Glomerular visceral epithelial cell (primary cell): ENCODE measurements at regions not wholly inside any gene's neighbourhood (a gene's known extent, or its start where the extent isn't known, plus 50 kb on each side); places are given as distances from the start of the nearest gene placed in this dataset.
A peak's percentile ranks its signal among the peaks of the same experiment; 100 is the strongest.

Source experiments
- DNase-seq: peaks from one replicate; pipeline ENCODE4 v3.0.0-alpha.2; 2016; ENCODE audit errors: extremely low spot score

DNA sequence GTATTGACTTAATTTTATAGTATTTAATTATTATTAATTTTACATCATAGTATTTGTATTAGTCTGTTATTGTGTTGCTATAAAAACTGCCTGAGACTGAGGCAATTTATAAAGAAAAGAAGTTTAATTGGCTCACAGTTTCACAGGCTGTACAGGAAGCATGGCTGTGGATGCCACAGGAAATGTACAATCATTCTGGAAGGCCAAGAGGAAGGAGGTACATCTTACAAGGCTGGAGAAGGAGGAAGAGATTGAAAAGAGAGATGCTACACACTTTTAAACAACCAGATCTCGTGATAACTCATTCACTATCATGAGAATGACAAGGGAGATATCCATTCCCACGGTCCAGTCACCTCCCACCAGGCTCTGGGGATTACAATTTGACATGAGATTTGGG, 2019.4 kb upstream of the PIK3C3 start:
- DNase-seq: no peak

DNA sequence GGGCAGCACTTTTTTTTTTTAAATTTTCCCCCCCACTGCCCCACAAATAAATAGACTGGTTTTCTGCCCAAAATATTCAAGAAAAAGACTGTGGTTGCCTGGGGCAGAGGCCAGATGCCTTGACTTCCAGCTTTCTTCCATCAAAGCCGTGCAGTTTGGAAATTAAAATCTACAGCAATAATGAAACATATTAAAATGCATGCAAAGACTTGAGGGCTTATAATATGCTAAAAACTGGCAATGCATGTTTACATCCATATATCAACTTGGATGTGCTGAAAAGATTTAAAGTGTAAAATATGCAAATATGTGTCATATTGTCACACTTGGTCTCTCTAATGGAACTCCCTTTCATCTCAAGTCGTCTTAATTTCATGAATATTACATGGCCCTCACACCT, 2036.2 kb upstream of the PIK3C3 start:
- no peak for DNase-seq

DNA sequence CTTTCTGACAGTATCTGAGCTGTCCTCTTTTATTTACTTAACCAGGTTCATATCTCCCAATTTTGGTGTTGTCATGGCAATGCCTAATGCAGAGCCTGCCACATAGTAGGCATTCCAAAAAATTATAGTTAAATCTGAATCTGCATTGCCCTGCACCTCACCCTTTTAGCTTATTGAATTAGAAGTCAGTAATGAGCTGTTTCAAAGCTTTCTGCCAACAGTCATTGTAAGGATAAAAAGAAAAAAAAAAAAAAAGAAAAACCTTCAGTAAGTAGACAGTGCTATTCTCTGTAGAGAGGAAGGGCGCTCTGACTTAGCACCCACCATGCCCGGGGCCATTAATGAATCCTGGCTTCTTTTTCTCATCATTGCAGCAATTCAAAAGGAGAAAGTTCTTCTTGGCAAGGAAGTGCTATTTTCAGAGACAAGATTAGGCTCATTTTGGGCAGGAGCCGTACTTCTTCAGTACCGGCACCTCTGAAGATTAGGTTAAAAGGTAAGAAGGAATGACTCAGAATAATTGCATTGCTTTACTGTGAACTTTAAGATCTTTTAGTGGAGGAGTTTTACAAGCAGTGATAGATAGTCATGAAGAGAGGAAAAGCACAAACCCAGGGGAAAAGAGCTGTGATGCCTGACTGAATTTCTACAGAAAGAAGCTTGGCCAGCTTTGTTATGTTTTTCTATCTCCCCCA, 2041.2 kb upstream of the PIK3C3 start:
- no peak for DNase-seq

DNA sequence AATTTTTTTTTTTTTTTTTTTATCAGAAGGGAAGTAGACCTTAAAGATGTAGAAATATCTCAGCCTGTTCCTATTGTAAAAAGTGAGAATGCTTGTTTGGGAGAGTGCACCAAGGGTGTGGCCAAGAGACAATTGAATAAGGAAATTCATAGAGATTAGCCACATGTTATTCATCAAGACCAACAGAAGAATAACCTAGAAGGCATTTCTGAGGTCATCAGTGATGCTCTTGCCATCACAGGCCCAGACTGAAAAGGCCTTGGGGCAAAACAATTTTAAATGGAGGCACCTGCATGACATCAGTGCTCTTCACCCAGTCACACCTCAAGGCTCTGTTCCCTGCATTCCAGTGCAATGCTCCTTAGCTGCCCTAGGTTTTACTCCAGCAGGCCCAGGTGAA, 2043.3 kb upstream of the PIK3C3 start:
- no peak for DNase-seq

DNA sequence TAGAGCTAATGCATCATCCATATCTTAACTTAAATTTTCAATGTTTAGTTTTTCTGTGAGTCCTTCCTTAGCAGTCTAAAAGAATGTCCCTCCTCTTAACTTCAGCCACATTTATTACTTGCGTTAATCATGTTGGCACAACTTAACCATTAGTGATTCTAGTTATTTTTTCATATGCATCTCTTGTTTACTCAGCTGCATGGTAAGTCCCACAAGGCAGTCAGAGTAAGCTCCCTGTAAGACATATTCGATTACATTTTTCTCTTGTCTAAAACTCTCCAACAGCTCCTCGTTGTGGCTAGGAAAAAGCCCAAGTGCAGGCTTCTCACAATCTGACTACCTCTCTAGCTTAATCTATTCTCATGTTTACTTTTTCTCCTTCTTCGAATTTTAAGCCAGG, 2045.3 kb upstream of the PIK3C3 start:
- no peak for DNase-seq

DNA sequence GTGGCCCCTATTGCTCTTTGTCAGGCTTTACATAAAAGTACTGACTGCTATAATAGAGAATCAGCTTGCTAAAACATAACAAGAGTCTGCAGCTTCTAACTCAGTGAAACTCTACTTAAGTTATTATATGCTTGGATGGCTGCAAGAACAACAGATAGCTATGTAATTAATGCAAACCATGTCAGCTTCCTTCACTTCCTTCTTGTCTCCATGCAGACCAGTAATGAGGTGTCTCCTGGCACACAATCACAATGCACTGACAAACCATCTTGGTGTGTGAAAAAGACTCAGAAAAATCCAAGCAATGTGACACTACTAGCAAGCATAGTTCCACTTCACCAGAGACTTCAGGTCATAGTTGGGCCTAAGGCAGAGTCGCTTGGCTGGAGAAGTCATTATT, 2068.9 kb upstream of the PIK3C3 start:
- DNase-seq: no peak

DNA sequence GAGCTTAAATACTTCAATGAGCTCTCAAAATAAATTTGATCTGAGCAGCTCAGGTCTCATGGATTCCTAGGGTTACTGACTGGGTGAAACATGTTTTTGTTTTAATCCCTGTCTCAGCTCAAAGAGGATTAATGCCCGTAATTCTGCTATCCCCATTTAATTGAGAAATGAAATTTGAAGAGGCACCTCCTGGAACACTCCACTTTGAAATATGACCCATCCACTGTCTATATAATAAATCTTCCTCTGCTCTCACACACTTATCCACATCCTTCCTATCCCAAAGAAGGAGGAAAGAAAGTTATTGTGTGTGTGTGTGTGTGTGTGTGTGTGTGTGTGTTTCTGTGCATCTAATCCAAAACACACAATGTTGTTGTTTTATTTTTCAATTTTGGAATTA, 2082.4 kb upstream of the PIK3C3 start:
- DNase-seq: no peak

DNA sequence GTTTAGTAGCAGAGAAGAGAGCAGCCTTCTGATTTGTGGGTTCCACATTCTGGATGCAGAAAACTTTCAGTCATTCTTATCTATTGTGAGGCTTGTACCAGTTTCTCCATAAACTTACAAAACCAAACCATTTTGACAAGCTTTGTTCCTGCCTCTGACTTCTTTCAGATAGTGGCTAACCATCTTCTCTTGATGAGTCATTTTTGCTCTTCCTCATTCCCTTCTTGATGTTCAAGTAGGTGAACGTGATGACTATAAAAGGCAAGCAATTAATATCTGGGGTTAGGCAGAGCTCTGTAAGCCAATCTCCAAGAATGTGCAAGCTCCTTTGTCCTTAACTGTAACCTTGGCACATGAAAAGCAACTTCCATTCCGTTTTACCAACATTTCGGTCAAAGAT, 2083.1 kb upstream of the PIK3C3 start:
- DNase-seq: no peak

DNA sequence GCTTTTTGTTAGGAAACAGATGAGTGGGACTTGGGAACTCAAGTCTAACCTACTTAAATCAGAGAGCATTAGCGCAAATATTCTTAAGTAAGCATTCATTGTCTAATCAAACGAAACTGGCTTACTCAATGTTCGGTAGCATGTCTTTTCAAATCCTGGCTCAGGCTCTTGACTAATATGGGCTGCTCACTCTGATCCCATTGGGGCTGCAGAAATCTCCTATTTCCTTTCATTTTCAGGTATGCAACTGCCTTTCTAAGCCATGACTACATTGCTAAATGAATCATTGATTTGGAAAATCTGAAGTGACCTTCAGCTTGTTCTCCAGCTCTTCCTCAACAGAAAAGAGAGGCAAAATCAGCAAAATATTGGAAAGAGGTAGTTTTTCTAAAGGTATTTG, 2084.4 kb upstream of the PIK3C3 start:
- DNase-seq: no peak

DNA sequence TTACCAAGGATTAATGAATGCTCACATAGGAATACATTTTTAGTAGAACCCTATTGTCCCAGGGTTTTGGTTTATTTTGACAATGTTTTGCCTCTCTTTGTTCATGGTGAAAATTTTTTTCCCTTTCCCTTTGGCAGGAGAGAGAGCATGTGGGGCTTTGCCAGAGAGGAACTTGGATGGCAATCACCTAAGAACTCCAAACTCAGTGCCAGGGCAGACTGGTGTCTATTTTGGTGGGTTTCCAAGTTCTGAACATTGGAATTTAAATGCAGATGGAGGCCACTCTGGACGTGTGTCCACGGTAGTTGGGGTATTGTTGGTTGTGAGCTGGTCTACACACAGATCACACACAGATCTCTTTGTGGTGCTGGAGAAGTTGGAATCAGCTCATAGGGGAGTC, 2091.1 kb upstream of the PIK3C3 start:
- DNase-seq: no peak

DNA sequence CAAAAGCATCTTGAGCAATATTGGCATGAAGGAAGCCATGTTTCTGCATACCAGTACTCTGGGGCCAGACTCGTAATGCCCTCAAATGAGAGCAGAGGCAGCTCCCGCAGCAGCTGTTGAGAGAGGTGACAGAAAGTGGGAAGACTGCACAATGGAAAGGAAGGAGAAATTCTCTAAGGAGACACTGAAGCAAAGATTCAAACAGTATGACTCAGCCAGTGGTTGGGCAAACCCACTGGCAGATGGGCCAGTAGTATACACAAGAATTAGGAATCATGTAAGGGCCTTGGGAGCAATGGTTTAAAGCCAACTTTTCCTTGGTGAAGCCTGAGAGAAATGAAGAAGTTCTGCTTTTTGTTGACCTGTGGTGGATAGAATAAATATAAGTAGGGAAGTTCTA, 2092.7 kb upstream of the PIK3C3 start:
- DNase-seq: no peak

DNA sequence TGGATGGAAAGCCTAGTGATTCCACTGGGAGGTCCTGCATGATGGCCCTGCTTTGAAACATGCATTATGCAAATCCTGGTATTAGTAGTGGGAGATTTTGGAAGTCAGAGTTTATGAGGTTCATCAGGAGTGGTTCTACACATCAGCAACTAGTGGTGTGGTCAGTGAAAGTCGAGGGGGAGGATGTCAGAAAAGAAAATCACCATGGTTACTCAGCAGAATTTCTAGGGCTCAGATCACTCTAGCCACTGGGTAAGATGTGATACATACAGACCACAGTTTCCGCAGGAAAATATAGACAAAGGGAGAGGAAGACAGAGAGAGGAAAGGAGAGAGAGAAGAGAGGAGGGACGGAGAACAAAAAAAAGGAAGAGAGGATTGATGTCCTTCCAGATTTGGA, 2100.7 kb upstream of the PIK3C3 start:
- no peak for DNase-seq

DNA sequence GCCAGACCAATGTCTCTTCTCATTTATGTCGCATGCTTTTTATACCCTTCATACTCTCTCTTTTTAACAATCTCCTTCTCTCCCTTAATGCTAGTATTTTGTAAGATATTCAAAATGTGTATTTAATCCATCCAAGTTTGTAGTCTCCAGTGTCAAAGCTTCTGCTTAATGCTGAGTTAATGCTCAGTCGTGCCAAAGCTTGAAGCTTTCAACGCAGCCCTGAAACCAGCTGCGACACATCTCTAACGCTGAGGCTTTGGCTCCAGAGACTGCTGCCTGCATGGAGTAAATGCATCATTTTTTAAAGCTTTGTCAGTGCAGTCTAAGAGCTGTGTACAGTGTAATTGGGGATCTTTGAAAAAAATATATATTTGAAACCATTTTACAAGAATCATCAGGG, 2108.8 kb upstream of the PIK3C3 start:
- DNase-seq: no peak

DNA sequence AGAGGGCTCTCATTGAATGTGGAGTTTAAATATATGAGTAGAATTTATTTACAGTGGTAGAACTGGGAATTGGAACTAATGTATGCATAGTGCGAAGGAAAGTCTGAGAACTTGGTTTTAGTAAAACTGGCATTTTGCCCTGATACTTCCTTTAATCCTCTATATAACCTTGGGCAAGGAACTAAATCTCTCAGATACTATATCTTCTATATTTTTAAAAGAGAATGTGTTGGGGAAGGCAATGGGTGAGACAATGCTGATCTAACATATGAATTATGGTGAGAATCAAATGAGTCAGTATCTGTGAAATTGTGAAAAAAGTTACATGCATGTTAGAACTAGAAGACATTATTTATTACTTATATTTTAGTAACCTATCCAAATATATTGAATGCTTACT, 2109.4 kb upstream of the PIK3C3 start:
- DNase-seq: no peak

DNA sequence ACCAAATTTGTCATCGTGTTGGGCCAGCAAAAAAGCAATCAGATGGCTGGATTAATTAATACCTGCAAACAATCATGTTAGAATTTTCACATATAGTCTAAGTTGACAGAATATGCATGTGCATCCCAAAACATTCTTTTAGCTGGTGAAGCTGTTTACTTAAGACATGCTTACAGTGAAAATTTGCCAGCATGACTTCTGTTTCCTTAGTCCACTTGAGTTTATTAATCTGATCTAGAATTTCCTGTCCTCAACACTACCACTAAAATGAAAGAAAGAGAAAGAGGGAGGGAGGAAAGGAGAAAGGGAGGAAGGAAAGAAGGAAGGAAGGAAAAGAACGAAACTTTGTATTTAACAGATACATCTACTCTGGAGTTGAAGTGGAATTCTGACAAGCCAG, 2109.9 kb upstream of the PIK3C3 start:
- no peak for DNase-seq

DNA sequence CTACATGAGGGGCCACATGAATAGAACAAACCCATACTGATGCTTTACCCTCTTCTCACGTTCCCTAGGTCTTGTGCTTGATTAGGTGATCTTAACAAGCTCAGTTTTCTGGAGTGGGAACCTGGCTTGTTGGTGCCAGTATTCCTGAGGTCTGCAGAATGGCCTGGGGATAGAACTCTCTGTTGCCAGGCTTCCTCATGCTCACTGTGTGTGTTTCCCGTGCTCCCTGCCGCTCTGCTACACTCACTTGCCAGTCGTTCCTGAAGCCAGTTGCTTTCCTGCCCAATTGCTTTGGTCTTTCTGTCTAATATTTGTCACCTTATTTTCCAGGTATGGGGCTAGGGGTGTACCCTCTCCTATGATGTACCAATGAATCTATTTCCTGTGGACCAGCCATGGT, 2111.5 kb upstream of the PIK3C3 start:
- DNase-seq: no peak

DNA sequence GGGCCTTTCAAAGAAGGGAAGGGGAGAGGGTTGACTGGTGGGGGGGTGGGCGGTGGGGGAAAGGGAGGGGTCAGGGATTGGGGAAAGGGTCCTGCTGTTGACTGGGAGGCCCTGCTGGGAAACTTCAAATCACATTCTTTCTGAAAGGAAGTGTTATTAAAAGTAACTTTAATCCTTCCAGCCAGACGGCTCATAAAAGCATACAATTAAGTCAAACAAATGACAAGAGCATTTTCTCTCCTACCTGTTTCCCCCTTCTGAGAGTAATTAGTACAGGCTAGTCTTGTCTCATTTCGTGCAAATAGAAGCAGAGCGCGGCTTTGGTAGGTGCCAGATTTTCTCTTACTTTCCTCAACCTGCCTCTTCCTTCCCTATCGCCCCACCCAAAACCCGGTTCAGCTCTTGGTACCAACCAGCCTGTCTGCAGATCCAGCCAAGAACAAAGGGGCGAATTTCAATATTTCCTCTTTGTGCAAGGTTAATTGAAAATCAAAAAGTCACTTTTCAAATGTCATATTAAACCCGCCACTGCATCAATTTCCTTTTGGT, 2112.6 kb upstream of the PIK3C3 start:
- no peak for DNase-seq

DNA sequence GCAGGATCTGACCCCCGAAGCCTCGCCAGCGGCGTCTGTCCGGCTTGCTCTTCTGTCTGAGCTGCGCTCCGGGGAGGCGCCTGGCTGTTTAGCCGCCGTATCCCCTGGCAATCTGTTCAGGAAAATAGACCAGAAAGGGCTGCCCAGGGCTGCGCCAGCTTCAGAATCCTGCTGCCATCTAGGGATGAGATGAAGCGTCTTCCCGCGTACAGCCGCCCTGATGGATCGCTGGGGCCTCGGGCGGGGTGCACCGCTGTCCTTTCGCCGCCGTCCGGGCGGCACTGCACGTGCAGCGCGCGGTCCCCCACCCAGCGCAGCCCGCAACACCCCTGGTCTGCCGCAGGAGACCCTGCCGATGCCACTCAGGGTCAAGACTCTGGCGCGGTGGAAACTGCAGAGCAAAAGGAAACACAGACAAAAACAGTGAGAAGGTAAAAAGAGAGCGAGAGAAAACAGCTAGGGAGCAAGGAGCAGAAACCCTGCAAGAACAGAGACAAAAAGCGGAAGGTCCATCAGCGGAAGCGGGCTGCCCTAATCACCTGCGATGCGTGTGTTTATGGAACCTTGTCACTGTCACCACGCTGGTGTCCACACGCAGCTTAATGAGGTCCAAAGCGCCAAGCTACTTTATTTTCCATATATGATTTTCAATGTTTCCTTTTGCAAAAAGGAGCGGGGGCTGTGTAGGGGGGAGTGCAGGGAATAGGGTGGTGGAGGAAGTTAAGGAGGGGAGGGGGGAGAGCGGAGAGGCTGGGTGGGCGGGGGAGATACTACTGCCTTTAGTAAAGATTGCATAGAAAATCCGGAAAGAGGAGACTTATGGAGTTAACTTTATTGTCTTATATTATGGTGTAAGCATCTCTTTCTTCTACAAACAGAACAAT, 2113.3 kb upstream of the PIK3C3 start:
- DNase-seq: peak; percentile 58

DNA sequence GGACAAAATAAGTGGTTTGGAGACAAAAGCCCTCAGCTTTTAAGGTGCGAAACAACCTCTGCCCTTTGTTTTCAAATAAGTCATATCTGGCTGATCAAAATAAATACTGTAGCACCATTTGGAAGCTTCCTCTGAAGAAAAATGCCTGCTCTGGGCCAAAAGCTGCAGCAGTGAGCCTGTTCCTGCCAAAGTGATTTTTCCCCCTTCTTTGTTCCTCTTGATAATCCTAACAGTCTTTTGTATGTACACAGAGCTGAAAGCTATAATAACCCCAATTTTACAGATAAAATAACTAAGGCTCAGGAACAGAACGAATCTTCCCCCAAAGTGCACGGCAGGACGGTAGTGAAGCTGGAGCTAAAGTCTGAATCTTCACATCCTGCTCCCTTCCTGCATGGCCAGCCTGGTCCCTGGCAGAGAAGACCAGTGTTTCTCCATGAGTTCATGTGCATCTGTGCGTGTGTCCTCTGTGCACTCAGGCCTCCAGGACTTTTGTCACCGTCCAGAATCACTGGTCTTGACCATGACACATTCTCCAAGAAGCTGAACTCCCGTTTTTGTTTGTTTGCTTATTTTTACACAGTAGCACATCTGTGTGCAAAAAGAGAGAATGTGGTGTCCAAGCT, 2114.1 kb upstream of the PIK3C3 start:
- no peak for DNase-seq

DNA sequence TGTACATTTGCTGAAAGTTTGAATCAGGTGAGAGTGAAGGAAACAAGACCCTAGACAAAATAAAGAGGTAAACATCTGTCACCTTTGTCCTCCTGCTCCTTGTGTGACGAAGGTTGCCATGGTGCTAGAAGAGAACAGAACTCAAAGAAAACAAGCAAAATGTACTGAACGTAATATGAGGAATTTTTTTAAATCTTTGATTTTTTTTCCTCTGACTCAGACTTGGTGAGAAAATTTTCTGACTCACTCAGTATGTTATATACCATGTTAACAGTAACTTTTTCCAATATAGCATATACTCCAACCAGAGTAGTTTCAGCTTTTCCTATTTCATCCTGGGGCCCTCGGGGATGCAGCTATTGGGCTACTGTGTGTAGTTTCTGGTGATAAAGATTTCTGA, 2114.6 kb upstream of the PIK3C3 start:
- no peak for DNase-seq

DNA sequence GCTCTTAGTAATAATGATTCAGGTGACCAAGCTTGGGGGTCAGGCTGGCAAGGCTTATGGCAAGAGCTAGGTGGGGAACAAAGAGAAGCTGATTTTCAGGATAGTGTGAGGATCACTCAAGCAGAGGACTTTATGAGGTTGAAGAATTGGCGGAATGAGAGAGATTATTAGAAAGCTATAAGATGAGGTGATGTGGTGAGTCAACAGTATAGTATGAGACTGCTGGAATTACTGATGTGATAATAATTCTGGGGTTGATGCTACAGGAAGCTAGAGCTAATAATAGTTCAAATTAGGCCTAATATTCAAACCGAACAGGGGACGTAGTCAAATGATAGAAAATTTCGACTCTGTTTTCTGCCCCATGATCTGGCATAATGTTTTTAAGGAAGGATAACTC, 2115.3 kb upstream of the PIK3C3 start:
- peak; percentile 25 for DNase-seq

DNA sequence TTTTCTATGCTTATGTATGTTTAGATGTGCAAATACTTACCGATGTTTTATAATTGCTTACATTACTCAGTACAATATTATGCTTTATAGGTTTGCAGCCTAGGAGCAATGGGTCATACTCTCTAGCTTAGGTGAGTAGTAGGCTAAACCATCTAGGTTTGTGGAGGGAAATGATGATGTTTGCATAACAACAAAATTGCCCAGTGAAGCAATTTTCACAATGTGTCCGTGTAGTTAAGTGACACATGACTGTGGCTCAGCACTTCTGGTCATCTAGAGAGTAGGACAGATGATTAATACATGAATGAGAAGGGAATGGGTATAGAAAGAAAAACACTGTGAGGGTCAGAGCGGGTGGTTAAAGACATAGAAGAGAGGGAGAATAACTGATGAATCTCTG, 2116.2 kb upstream of the PIK3C3 start:
- DNase-seq: no peak
